Kidney (tissue), 13 donors: ENCODE measurements at regions not wholly inside any gene's neighbourhood (a gene's known extent, or its start where the extent isn't known, plus 50 kb on each side); places are given as distances from the start of the nearest gene placed in this dataset.

ENCODE experiments used
- DNase-seq, 5 donors: peaks; one replicate each; pipeline ENCODE4 v3.0.0-alpha.2; 2013 to 2020
- FAIRE-seq: peaks from 2 replicates; lab custom pipeline; 2012; peaks lifted over from hg19 to GRCh38; lab: Jason Lieb, UNC
- H3K27ac ChIP-seq, 2 donors: one replicate each; pipeline ENCODE4 v1.7.0; 2013; ENCODE audit warnings: low read depth in 2 of 2, low read length in 2 of 2, inconsistent platforms in 1 of 2
- H3K27me3 ChIP-seq: one replicate; pipeline ENCODE4 v1.7.1; 2013; ENCODE audit warnings: low read length, inconsistent platforms; ENCODE audit not compliant: control insufficient read depth, insufficient read depth
- H3K36me3 ChIP-seq, 3 donors: one replicate each; pipeline versions ENCODE4 v1.7.0 to v1.7.1; 2013; ENCODE audit warnings: low read length in 3 of 3, control low read depth in 1 of 3, inconsistent platforms in 1 of 3; ENCODE audit not compliant: insufficient read depth in 3 of 3, control insufficient read depth in 2 of 3
- H3K4me1 ChIP-seq, 3 donors: one replicate each; pipeline versions ENCODE4 v1.7.0 to v1.7.1; 2013; ENCODE audit warnings: low read length in 3 of 3, inconsistent platforms in 1 of 3, low read depth in 1 of 3; ENCODE audit not compliant: control insufficient read depth in 2 of 3, insufficient read depth in 2 of 3
- H3K4me3 ChIP-seq, 3 donors: one replicate each; pipeline versions ENCODE4 v1.7.0 to v1.8.1; 2013; ENCODE audit warnings: low read length in 3 of 3, control low read depth in 1 of 3, inconsistent platforms in 1 of 3
- H3K9ac ChIP-seq, 3 donors: one replicate each; pipeline versions ENCODE4 v1.7.0 to v1.7.1; 2013; ENCODE audit warnings: low read length in 3 of 3, control low read depth in 1 of 3, inconsistent platforms in 1 of 3
- H3K9me3 ChIP-seq, 3 donors: one replicate each; pipeline versions ENCODE4 v1.7.0 to v1.7.1; 2013; ENCODE audit warnings: low read length in 3 of 3, control low read depth in 1 of 3, inconsistent platforms in 1 of 3; ENCODE audit not compliant: control insufficient read depth in 2 of 3, insufficient read depth in 1 of 3
- intact Hi-C: fragments of 100-400 bp; cut with DNase I; formaldehyde crosslinking; loops from one replicate; pipeline ENCODE4 v1.11.1; 2022
- TF ChIP-seq, protein P1 (sequence below): IDR thresholded peaks from 3 replicates; pipeline ENCODE4 v1.5.1; 2012; ENCODE audit warnings: mild to moderate bottlenecking, moderate library complexity, borderline replicate concordance; ENCODE audit not compliant: insufficient read depth; ENCODE audit errors: extremely low read depth
- donor health status: control.
- donor health status: control.
- donor health status: control.
- donor health status: control.
- donor health status: control.
- donor health status: DM: yes; HTN: yes; CAD: no.
- donor health status: Normal renal cell carcinoma (clear cell type).

DNA sequence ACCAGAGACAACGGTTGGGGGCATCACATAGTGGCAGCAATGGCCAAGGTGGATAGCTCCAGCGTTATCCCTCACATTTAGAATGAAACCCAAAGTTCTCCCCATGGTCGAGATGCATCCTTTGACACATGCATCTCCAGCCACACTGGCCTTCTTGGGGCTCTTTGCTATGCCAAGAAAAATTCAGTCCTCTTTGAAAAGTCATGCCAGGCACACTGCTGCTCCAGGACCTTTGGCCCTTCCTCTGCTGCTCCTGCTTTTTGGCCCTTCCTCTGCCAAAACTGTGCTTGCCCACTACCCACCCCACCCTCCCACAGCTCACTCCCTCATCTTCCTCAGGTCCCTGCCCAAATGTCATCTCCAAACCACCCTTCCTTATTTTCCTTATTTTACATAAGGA lies 106.4 kb downstream of the C1orf94 start:
- H3K9me3 ChIP-seq: no peaks in the 10 kb centered on the region
- no peak overlapping the region for H3K27ac ChIP-seq
- no peaks in the 10 kb centered on the region for H3K4me1 ChIP-seq
- no peak overlapping the region for H3K4me3 ChIP-seq
- DNase-seq (no peak), FAIRE-seq (no peak)
- H3K27me3 ChIP-seq: no peaks in the 10 kb centered on the region
- H3K9ac ChIP-seq: no peak overlapping the region
- TF ChIP-seq, protein P1, sequence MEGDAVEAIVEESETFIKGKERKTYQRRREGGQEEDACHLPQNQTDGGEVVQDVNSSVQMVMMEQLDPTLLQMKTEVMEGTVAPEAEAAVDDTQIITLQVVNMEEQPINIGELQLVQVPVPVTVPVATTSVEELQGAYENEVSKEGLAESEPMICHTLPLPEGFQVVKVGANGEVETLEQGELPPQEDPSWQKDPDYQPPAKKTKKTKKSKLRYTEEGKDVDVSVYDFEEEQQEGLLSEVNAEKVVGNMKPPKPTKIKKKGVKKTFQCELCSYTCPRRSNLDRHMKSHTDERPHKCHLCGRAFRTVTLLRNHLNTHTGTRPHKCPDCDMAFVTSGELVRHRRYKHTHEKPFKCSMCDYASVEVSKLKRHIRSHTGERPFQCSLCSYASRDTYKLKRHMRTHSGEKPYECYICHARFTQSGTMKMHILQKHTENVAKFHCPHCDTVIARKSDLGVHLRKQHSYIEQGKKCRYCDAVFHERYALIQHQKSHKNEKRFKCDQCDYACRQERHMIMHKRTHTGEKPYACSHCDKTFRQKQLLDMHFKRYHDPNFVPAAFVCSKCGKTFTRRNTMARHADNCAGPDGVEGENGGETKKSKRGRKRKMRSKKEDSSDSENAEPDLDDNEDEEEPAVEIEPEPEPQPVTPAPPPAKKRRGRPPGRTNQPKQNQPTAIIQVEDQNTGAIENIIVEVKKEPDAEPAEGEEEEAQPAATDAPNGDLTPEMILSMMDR: no peak
- no peaks in the 10 kb centered on the region for H3K36me3 ChIP-seq
- intact Hi-C loops: no loop called here

DNA sequence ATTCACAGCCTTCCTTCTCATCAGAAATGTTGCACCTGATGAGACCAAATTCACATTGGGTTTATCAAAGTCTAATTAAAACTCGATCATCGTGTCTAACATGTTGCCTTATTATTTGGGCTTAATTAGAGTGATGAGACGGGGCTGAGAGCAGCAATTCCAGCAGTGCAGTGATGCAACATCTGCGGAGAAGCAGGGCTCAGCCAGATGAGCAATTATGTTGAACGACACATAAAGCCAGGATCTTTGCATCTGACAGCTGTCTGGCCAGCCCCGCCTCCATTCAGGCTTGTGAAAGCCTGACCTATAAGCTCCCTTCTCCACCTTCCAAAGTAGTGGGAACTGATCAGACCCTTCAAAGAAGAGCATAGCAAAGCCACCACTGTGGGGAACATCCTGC lies 109.8 kb downstream of the C1orf94 start:
- Histone ChIP-seq H3K9me3 (no peaks in the 10 kb centered on the region), H3K9ac (no peak overlapping the region), H3K27me3 (no peaks in the 10 kb centered on the region), H3K27ac (no peak overlapping the region), H3K4me1 (no peaks in the 10 kb centered on the region), H3K4me3 (no peak overlapping the region), H3K36me3 (no peaks in the 10 kb centered on the region)
- intact Hi-C loops: no loop called here
- DNase-seq (no peak), FAIRE-seq (no peak)
- TF ChIP-seq, protein P1: no peak

DNA sequence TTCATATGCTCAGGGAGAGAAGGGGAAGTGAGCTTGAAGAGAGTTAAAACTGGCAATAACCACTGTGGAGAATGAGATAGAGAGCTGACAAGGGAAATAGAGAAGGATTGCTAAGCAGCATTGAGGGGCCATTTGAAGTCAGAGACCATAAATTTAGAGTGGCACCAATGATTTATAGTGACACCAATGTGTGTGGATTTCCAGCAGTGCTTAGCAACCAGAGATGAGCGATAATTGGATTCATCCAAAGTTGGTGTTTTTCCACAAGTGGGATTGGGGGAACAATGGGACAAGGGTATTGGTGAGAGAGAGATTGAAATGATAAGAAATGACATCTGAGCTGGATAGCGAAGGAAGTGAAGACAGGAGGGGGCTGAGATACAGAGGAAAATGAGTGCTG lies 114.1 kb downstream of the C1orf94 start:
- H3K9ac ChIP-seq: no peak overlapping the region
- FAIRE-seq: no peak
- H3K4me1 ChIP-seq: no peaks in the 10 kb centered on the region
- no peaks in the 10 kb centered on the region for H3K36me3 ChIP-seq
- no peaks in the 10 kb centered on the region for H3K9me3 ChIP-seq
- no peak for DNase-seq
- intact Hi-C loops: no loop called here
- H3K4me3 ChIP-seq: no peak overlapping the region
- TF ChIP-seq, protein P1: no peak
- no peak overlapping the region for H3K27ac ChIP-seq
- no peaks in the 10 kb centered on the region for H3K27me3 ChIP-seq

DNA sequence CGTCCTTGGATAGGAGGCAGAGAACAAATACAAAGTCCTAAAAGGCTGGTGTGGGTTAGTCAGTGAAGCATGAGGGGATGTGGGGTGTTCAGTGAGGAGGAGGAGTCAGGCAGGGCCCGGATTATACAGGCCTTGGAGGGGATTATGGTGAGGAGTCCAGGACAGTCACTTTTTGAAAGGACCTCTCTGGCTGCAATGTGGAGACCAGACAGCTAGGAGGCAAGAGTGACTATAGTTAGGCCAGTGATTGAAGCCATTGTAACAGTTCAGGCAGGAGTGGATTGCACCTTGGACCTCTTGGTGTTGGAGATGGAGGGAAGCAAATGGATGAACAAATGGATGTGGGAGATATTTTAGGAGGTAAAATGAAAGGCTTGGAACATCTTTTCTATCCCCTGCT lies 115.8 kb downstream of the C1orf94 start:
- Histone ChIP-seq H3K4me3 (no peak overlapping the region), H3K27me3 (no peaks in the 10 kb centered on the region), H3K9ac (no peak overlapping the region), H3K27ac (no peak overlapping the region), H3K36me3 (no peaks in the 10 kb centered on the region), H3K9me3 (no peaks in the 10 kb centered on the region), H3K4me1 (no peaks in the 10 kb centered on the region)
- no peak for FAIRE-seq
- peak in 1 of 5 donors; percentile 2 for DNase-seq
- intact Hi-C loops: no loop called here
- TF ChIP-seq, protein P1: no peak
